ENCODE measurements at regions not wholly inside any gene's neighbourhood (a gene's known extent, or its start where the extent isn't known, plus 50 kb on each side); places are given as distances from the start of the nearest gene placed in this dataset.

DNA sequence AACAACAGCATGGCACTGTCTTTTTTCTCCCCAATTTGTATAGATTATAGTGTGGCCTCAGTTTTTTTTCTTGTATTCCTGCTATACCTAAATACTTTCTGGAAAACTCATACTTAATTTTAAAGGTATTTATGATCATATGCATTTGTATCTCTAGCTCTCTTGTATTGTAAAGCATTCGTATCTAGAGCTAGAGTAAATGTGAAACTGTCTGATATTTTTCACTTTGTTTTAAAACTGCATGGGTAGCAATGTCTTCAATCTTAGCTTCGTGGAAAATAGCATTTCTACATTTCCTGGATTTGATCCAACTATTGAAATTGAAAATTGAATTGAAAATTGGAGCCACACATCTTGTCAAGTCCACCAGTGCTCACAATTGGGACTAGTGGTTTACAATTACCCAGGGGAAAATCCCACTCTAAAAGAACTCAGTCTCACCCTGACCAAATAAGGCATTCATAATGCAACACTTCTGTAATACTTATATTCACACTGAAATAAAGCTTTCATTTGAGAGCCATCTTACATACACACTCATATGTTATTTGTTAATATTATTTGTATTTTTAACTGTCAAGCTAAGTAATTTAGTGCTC, 51.3 kb upstream of the KLF6 start:
- TF ChIP-seq POLR2AphosphoS5 (IDR thresholded peaks at IDR 0.05) (no peak), CTCF (IDR thresholded peaks at IDR 0.05) (no peak), POLR2A (IDR thresholded peaks at IDR 0.05) (no peak), EP300 (IDR thresholded peaks at IDR 0.05) (no peak)
- no peak for DNase-seq (ENCODE audit: low spot score in 2 of 2)
- H3K4me1 ChIP-seq: peaks cover 4% of the 10 kb centered on the region
- H3K36me3 ChIP-seq: no peaks in the 10 kb centered on the region
- 60% methylated on average over 2 of the region's 2 CpGs for WGBS
- no peaks in the 10 kb centered on the region for H3K9me3 ChIP-seq
- no peak overlapping the region for H3K4me3 ChIP-seq
- no peak overlapping the region for H3K27ac ChIP-seq
- H3K27me3 ChIP-seq: no peaks in the 10 kb centered on the region

GRCh38 chr10:3835770-3836169, 50.8 kb upstream of the KLF6 start:
- H3K9me3 ChIP-seq: no peaks in the 10 kb centered on the region
- H3K36me3 ChIP-seq: no peaks in the 10 kb centered on the region
- H3K27ac ChIP-seq: no peak overlapping the region
- peaks cover 9% of the 10 kb centered on the region for H3K4me1 ChIP-seq
- 60% methylated on average over 6 of the region's 6 CpGs for WGBS
- H3K27me3 ChIP-seq: no peaks in the 10 kb centered on the region
- no peak overlapping the region for H3K4me3 ChIP-seq
- no peak for DNase-seq (ENCODE audit: low spot score in 2 of 2)
- no peak for TF ChIP-seq CTCF (IDR thresholded peaks at IDR 0.05)
- TF ChIP-seq EP300 (IDR thresholded peaks at IDR 0.05): no peak
- TF ChIP-seq POLR2AphosphoS5 (IDR thresholded peaks at IDR 0.05): no peak
- no peak for TF ChIP-seq POLR2A (IDR thresholded peaks at IDR 0.05)

GRCh38 chr10:3834947-3835346, 49.9 kb upstream of the KLF6 start:
- peaks cover 16% of the 10 kb centered on the region for H3K4me1 ChIP-seq
- 97% methylated on average over 1 of the region's 1 CpG for WGBS
- no peak overlapping the region for H3K4me3 ChIP-seq
- no peak overlapping the region for H3K27ac ChIP-seq
- no peaks in the 10 kb centered on the region for H3K36me3 ChIP-seq
- H3K27me3 ChIP-seq: no peaks in the 10 kb centered on the region
- no peaks in the 10 kb centered on the region for H3K9me3 ChIP-seq
- DNase-seq (ENCODE audit: low spot score in 2 of 2): no peak
- TF ChIP-seq POLR2A (IDR thresholded peaks at IDR 0.05) (no peak), CTCF (IDR thresholded peaks at IDR 0.05) (no peak), POLR2AphosphoS5 (IDR thresholded peaks at IDR 0.05) (no peak), EP300 (IDR thresholded peaks at IDR 0.05) (no peak)
